ENCODE measurements at regions not wholly inside any gene's neighbourhood (a gene's known extent, or its start where the extent isn't known, plus 50 kb on each side); places are given as distances from the start of the nearest gene placed in this dataset.

- TF ChIP-seq CTCF (conservative IDR thresholded peaks at IDR 0.05; ENCODE audit: low read depth, low read length) (no peak), BHLHE40 (IDR thresholded peaks at IDR 0.05; ENCODE audit: low read depth, low read length) (no peak), POLR2A (IDR thresholded peaks at IDR 0.05; ENCODE audit: low read depth, low read length) (no peak), ELK1 (IDR thresholded peaks at IDR 0.05; ENCODE audit: borderline replicate concordance, low read depth, low read length) (no peak), CEBPB (IDR thresholded peaks at IDR 0.05; ENCODE audit: low read depth, low read length) (no peak), USF2 (IDR thresholded peaks at IDR 0.05; ENCODE audit: low read depth, low read length) (no peak), MAFK (IDR thresholded peaks at IDR 0.05; ENCODE audit: low read depth, low read length) (no peak), RCOR1 (IDR thresholded peaks at IDR 0.05; ENCODE audit: insufficient replicate concordance, low read length) (no peak), RAD21 (IDR thresholded peaks at IDR 0.05; ENCODE audit: low read length) (no peak), RFX5 (IDR thresholded peaks at IDR 0.05; ENCODE audit: low read depth, low read length) (no peak)
Measured at GRCh38 chr4:13246107-13246506, 238.0 kb downstream of the RAB28 start.
